ENCODE measurements at regions not wholly inside any gene's neighbourhood (a gene's known extent, or its start where the extent isn't known, plus 50 kb on each side); places are given as distances from the start of the nearest gene placed in this dataset.

- no peak for TF ChIP-seq MLLT1 (IDR thresholded peaks at IDR 0.05)
- TF ChIP-seq ZNF622 (IDR thresholded peaks at IDR 0.05) = no peak
- peak; percentile 36; the same call in 1 of the 2 replicates for TF ChIP-seq MTA2 (IDR thresholded peaks at IDR 0.05; ENCODE audit: low read depth)
- no peak for TF ChIP-seq MTA3 (IDR thresholded peaks at IDR 0.05; ENCODE audit: borderline replicate concordance, low read length)
- TF ChIP-seq CEBPB (IDR thresholded peaks at IDR 0.05; ENCODE audit: borderline replicate concordance in 1 of 2, low read depth in 2 of 2, low read length in 2 of 2) = no peak
- TF ChIP-seq, protein P1, sequence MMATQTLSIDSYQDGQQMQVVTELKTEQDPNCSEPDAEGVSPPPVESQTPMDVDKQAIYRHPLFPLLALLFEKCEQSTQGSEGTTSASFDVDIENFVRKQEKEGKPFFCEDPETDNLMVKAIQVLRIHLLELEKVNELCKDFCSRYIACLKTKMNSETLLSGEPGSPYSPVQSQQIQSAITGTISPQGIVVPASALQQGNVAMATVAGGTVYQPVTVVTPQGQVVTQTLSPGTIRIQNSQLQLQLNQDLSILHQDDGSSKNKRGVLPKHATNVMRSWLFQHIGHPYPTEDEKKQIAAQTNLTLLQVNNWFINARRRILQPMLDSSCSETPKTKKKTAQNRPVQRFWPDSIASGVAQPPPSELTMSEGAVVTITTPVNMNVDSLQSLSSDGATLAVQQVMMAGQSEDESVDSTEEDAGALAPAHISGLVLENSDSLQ (IDR thresholded peaks at IDR 0.05) = peak; percentile 39; the same call in 1 of the 2 replicates
- TF ChIP-seq TBL1XR1 (IDR thresholded peaks at IDR 0.05; ENCODE audit: low read depth, low read length) = peak; percentile 41; the same call in 1 of the 2 replicates
- peak; percentile 70 for TF ChIP-seq IRF4 (IDR thresholded peaks at IDR 0.05; ENCODE audit: low read depth, low read length)
- no peak for TF ChIP-seq WRNIP1 (IDR thresholded peaks at IDR 0.05; ENCODE audit: borderline replicate concordance, low read depth, low read length)
- TF ChIP-seq PBX3 (IDR thresholded peaks at IDR 0.05; ENCODE audit: insufficient replicate concordance, low read depth, low read length) = no peak
- no peak for TF ChIP-seq ZBTB11 (CRISPR knock-in tag; IDR thresholded peaks at IDR 0.05)
- TF ChIP-seq SUPT20H (IDR thresholded peaks at IDR 0.05; ENCODE audit: borderline replicate concordance, control insufficient read depth, low read depth, low read length) = no peak
- no peak for TF ChIP-seq MYC (IDR thresholded peaks at IDR 0.05; ENCODE audit: insufficient read depth, insufficient read length, insufficient replicate concordance, low read length, severe bottlenecking)
- TF ChIP-seq IKZF2 (IDR thresholded peaks at IDR 0.05) = peak; percentile 53 to 60; a peak in 2 of 4 replicates
- TF ChIP-seq SPI1 (IDR thresholded peaks at IDR 0.05; ENCODE audit: borderline replicate concordance, insufficient read depth, low read depth, low read length) = peak; percentile 89
- TF ChIP-seq, protein P2, sequence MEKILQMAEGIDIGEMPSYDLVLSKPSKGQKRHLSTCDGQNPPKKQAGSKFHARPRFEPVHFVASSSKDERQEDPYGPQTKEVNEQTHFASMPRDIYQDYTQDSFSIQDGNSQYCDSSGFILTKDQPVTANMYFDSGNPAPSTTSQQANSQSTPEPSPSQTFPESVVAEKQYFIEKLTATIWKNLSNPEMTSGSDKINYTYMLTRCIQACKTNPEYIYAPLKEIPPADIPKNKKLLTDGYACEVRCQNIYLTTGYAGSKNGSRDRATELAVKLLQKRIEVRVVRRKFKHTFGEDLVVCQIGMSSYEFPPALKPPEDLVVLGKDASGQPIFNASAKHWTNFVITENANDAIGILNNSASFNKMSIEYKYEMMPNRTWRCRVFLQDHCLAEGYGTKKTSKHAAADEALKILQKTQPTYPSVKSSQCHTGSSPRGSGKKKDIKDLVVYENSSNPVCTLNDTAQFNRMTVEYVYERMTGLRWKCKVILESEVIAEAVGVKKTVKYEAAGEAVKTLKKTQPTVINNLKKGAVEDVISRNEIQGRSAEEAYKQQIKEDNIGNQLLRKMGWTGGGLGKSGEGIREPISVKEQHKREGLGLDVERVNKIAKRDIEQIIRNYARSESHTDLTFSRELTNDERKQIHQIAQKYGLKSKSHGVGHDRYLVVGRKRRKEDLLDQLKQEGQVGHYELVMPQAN (conservative IDR thresholded peaks at IDR 0.05) = no peak
- TF ChIP-seq ZBED1 (IDR thresholded peaks at IDR 0.05; ENCODE audit: borderline replicate concordance) = no peak
- no peak for TF ChIP-seq BMI1 (IDR thresholded peaks at IDR 0.05; ENCODE audit: borderline replicate concordance)
- TF ChIP-seq NBN (IDR thresholded peaks at IDR 0.05) = 0 out of 2 replicates have a peak, but pooled peaks have one; percentile 47
- no peak for TF ChIP-seq PAX8 (IDR thresholded peaks at IDR 0.05)
Measured at GRCh38 chr2:33785201-33786106, 186.4 kb upstream of the FAM98A start (continued).

All from GM12878 (cell line).